NT2/D1 (cell line): ENCODE measurements at regions not wholly inside any gene's neighbourhood (a gene's known extent, or its start where the extent isn't known, plus 50 kb on each side); places are given as distances from the start of the nearest gene placed in this dataset.

Experiments
- SUZ12 ChIP-seq: IDR thresholded peaks from 2 replicates; pipeline ENCODE4 v1.6.1; 2011; ENCODE audit not compliant: insufficient read length, insufficient read depth; ENCODE audit errors: extremely low read depth
- YY1 ChIP-seq: IDR thresholded peaks from 2 replicates; pipeline ENCODE4 v1.6.1; 2011; ENCODE audit not compliant: insufficient read length, insufficient read depth

- TF ChIP-seq SUZ12 (no peak), YY1 (no peak)
Measured at GRCh38 chr9:88308831-88309560, 79.2 kb upstream of the SPIN1 start.
